ENCODE measurements at regions not wholly inside any gene's neighbourhood (a gene's known extent, or its start where the extent isn't known, plus 50 kb on each side); places are given as distances from the start of the nearest gene placed in this dataset.

DNA sequence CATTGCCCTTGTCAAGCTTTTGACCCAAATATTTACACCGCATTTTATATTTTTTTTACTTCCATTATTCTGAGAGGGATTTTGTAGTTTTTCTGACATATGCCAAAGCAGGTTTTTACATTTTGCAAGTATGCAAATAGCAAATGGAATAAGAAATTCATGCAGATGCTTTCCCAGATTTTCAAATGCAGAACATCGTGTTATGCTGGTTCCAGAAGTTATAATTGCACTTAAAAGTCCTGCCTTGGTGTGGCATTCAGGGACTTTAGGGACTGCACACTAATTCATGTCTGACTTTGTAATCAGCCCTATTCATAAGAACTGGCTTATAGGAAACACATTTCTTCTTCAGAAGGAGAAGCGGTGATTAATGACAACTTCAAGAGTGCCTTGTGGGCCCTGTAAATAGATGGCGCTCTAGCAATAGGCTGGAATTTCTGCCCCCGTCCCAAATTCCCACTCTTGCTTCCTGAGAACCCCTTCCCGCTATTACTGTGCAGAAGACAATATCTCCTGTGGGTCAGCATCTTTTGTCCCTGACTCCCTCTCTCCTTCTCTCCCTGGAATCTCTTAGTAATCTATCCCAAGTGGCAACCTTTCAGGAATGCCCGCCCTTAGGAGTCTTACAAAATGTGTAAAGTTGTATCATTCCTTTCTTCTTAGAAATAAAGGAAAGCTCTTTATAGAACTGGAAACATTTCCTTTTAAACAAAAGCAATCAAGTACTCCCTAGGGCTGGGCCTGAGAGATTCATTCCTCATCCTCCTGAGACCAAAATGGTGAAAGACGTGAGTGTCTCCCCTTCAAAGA is 264.0 kb downstream of the INHBA start:
- TF ChIP-seq, protein P1, sequence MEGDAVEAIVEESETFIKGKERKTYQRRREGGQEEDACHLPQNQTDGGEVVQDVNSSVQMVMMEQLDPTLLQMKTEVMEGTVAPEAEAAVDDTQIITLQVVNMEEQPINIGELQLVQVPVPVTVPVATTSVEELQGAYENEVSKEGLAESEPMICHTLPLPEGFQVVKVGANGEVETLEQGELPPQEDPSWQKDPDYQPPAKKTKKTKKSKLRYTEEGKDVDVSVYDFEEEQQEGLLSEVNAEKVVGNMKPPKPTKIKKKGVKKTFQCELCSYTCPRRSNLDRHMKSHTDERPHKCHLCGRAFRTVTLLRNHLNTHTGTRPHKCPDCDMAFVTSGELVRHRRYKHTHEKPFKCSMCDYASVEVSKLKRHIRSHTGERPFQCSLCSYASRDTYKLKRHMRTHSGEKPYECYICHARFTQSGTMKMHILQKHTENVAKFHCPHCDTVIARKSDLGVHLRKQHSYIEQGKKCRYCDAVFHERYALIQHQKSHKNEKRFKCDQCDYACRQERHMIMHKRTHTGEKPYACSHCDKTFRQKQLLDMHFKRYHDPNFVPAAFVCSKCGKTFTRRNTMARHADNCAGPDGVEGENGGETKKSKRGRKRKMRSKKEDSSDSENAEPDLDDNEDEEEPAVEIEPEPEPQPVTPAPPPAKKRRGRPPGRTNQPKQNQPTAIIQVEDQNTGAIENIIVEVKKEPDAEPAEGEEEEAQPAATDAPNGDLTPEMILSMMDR (conservative IDR thresholded peaks at IDR 0.05; ENCODE audit: low read length): no peak
- TF ChIP-seq EZH2phosphoT487 (IDR thresholded peaks at IDR 0.05; ENCODE audit: borderline replicate concordance): no peak
